ENCODE measurements at regions not wholly inside any gene's neighbourhood (a gene's known extent, or its start where the extent isn't known, plus 50 kb on each side); places are given as distances from the start of the nearest gene placed in this dataset.
"Not testable (repeated sequence)": the region's sequence is repeated elsewhere in the genome, so short reads cannot be mapped to it uniquely, and the experiment has no call there.

DNA sequence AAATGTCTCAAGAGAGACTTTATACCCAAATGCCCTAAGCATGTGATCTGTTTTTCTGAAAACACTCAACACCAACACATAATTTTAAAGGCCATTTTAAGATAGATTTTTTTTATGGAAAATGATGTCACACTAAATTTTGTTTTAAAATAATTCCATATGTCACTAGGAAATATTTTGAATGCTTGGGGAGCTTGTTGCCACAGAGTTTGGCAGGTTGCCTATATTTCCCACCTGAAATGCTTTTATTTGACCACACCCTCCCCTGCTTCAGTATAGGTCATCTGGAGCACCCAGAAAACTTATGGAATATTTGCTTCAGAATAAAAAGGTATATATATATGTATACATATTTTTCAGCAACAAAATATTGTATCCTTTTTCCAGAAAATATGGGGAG is 180.0 kb upstream of the ANK3 start:
- no peak for DNase-seq (ENCODE audit: low read depth)

DNA sequence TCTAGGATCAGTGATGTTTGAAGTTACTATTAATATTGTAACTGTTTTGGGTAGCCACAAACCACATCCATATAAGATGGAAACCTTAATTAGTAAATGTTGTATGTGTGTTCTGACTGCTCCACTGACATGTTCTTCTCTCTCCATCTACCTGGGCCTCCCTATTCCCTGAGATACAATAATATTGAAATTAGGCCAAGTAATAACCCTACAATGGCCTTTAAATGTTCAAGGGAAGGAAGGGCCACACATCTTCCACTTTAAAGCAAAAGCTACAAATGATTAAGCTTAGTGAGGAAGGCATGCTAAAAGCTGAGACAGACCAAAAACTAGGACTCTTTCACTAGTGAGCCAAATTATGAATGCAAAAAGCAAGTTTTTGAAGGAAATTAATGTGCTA is 176.4 kb upstream of the ANK3 start:
- no peak for DNase-seq (ENCODE audit: low read depth)

DNA sequence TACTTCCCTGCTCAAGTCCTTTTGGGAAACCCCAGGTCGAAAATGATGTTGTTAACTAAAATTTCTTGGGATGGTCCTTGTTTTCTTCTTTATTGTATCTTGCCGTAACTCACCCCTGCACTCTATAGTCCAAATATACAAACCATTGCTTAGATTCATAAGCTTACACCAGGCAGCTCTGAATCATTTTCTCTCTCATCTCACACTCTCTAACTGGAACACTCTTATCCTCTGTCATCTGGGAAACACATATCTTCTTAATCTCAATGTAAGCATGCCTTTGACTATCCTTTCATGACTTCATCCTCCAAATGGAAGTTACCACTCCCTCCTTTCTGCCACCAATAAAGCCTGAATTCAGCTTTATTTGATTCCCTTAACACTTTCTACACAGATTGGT is 175.8 kb upstream of the ANK3 start:
- DNase-seq (ENCODE audit: low read depth), result no peak

DNA sequence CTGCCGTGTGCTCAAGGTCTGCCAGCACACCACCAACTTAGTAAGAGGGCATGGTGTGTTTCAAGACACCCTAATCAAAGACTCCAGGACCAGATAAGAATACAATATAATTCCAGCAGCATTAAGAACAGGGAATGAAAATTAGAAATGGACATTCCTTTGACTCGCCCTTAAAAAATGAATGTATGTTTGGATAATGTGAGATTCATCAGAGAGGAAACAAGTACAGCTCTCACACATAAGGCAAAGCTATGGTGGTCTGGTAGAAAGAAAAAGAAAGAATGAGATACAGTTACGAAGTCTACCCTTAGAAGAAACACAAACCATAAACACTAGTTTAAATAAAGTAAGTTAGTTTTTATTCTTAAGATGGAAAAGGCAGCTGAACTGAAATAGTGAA is 174.8 kb upstream of the ANK3 start:
- DNase-seq (ENCODE audit: low read depth), result no peak

DNA sequence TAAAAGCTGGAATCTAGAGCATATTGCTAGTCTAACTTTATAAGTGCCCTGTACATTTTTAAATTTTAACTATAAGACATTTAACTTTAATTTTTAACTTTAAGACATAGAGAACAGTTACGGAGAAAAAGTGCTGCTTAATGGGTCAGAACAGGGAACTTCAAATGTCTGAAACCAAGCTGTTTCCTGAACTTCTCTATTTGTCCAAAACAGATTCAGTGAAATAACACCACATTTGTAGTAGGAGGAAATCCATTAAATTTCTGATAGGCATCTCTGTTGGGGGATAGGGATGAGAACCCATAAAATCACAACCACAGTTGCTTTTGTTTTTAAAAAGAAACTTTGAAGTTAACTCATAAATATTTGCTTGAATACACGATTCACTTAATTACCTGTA is 170.8 kb upstream of the ANK3 start:
- no peak for DNase-seq (ENCODE audit: low read depth)

DNA sequence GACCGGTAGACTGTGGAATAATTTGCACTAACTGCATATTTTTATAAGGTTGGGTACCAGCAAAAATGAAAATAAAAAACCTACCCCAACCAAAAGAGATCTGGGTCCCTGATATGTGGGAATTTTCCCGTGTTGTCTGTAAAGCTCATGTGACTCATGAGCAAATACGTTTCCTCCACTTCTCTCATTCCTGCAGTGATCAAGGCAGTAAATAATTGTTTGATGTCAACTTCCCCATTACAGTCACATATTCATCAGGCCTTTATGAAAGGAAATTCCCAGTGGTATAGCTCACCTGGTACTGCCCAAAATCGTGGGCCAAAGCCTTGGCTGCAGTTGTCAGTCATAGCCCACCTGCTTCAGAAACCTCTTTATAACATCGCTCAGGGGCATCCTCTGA is 166.0 kb upstream of the ANK3 start:
- DNase-seq (ENCODE audit: low read depth), result no peak

GRCh38 chr10:60549686-60550085 is 160.0 kb upstream of the ANK3 start:
- DNase-seq (ENCODE audit: low read depth), result no peak

- DNase-seq (ENCODE audit: low read depth), result no peak
Observed at GRCh38 chr10:60542657-60543056, 153.0 kb upstream of the ANK3 start.

DNA sequence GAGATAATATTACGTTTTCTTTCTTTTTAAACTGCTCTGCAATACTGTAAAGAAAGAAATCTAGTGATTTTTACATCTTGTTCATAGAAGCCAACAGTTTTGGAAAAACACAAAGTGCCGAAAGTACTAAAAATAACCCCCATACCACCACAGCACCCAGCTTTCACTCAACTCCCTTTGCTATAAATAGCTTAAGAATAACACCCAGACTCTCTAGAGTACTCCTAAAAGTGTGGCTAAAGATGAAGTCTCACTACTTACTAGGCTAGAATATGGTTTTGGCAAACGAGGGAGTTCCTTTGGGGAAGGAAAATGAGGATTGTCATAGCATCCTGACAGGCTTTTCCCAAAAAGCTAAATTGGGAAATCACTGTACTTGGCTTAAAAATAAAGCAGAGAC is 151.8 kb upstream of the ANK3 start:
- DNase-seq (ENCODE audit: low read depth), result no peak

DNA sequence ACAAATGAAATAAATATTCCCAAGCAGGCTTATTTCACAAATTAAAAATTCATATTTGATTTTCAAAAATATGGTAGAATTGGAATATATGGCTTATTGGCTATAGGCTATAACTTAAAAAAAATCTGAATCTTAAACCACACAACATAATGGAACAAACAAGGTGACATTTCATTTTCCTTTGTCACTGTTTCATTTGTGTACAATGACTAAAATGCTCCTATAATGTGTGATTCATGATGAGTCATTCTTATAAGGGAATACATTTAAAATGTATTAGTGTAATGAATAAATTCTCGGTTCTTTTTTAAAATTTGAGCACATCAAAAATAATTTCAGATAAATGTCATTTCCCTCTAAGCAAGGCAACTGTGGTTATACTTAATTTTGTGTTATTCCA is 148.0 kb upstream of the ANK3 start:
- no peak for DNase-seq (ENCODE audit: low read depth)

DNA sequence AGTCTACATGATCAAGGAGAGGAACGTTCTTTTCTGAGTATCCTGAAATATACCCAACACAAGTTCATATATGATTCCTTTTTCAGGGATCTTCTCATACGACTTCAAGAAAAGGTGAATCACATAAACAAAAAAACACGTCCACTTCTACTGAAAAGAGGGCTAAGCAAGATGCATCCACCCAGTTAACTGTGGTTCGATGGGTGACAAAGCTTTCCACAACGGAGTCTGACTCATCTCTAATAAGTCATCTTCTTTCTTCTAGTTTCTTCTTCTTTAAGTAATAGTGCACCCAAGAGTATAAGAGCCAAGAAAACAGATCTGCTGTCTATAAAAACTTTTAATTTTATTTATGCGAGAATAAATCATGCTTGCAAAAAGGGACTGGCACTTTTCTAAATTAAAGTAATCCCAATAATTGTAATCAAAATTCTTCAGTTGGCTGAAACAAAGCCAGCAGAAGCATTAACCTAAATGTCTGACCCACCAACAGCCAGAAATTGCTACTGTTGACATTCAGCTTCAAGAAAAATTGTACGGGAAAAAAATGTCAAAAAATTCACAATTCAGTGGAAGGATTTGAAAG is 146.9 kb upstream of the ANK3 start:
- peak; percentile 2 for DNase-seq (ENCODE audit: low read depth)

- DNase-seq (ENCODE audit: low read depth), result no peak
Observed at GRCh38 chr10:60535427-60535826, 145.8 kb upstream of the ANK3 start.

DNA sequence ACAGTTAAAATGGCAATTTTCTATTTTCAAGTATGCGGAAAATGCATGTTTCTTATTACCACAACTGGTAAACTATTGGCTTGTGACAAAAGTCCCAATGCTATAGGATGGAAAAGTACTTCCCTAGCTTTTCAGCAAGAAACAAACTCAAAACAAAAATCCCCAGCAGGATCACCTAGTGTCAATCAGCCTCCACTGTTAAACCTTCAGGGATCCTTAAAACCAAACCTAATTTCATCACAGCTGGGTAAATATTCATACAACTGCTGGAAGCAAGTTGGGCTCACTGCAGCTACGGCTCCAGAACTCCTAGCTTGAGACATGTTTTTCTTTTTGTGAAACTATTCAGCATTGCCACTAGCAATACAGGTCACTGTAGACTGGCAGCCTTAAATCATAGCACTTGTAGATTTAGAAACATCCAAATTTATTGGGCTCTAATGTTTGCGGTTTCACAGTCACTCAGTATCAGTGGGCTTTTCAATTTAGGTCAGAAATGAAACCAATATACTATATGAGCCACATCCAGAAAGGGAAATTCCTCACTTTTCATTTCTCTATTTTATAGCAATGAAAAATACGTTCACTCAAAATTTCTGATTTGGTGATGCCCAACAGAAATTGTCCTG is 145.2 kb upstream of the ANK3 start:
- no peak for DNase-seq (ENCODE audit: low read depth)

DNA sequence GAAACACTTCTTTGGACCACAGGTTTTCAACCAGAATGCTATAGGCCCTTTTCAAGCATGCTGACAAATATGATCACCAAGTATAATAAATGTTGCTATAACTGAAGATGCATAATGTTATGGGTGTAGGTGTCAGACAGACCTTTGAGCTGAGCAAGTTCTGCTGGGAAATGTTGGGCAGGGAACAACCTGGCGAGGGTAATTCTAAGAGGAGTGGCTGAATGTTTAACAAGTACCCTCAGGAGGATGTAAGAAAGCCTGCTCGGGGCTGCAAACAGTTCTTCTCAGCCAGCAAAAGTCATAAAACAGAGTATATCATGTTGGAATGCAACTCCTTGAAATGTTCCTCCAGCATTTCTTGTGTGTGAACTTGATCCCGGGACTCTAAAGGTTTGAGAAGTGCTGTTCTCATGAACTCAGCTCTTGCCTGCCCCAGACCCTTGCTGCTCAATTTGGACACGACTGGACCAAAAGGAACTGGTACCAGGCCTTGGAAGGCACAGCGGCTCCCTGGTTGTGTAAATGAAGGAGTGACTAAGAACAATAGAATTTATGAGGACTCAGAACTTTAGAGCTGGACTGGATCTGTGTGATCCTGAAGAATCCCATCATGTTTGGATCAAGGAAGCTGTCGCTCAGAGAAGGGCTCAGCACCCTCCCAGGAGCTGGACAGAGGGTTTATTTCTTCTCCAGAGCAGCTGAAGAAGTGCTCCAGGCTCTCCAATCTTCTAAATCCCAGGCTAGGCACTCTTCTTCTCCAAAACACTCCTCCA is 143.2 kb upstream of the ANK3 start:
- no peak for DNase-seq (ENCODE audit: low read depth)

DNA sequence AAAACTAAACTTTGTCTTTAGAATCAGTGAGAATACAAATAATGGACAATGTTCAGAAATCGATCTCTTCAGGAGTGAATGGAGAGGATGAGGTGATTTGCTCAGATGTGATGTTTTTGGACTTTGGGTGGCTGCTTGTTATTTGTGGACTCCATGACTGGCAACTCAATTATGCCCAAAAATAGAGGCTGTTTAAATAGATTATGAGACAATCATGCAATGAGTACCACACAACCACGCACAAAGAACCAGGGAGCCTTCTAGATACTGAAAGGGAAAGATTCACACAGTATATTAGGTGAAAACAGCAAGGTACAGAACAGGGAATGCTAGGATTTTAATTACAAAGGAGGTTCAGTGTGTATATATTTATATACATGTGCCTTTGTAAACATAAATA is 141.3 kb upstream of the ANK3 start:
- no peak for DNase-seq (ENCODE audit: low read depth)

GRCh38 chr10:60527676-60528075 is 138.0 kb upstream of the ANK3 start:
- no peak for DNase-seq (ENCODE audit: low read depth)

- no peak for DNase-seq (ENCODE audit: low read depth)
Observed at GRCh38 chr10:60525716-60526585, 136.3 kb upstream of the ANK3 start.

DNA sequence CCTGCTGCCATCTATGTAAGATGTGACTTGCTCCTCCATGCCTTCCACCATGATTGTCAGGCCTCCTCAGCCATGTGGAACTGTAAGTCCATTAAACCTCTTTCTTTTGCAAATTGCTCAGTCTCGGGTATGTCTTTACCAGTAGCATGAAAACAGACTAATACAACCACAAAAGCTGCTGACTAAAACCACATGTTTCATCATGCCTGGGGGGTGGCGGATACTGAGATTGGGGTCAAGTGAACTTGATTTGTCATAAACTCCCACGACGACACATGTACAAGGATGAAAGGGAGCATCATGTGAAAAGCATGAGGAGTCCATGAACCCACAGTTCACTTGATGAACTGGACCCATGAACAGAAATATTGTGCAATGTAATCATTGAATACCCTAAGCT is 134.9 kb upstream of the ANK3 start:
- peak; percentile 3 for DNase-seq (ENCODE audit: low read depth)

- DNase-seq (ENCODE audit: low read depth), result not testable (repeated sequence)
Observed at GRCh38 chr10:60523371-60523770, 133.7 kb upstream of the ANK3 start.

- DNase-seq (ENCODE audit: low read depth), result no peak
Observed at GRCh38 chr10:60522617-60523016, 132.9 kb upstream of the ANK3 start.

DNA sequence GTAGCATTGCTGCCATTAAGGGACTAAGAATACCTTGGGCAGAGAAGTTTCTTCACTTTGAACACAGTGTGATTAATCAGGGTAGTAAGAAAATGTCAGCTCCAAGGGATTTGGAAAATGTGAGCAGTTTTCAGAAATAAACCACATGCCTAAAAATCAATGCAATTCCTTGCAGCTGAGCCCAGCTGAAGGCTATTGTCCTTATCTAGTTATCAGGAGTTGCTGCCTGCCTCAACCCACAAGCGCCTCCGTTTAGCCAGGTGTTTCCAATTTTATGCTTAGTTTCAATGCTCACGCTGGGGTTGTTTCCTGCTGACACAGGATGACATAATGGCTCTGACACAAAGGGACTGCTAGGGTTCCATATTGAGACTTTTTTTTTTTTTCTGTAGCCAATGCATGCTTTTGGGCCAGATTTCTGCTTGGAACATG is 132.3 kb upstream of the ANK3 start:
- DNase-seq (ENCODE audit: low read depth), result no peak

GRCh38 chr10:60518745-60519144 is 129.1 kb upstream of the ANK3 start:
- no peak for DNase-seq (ENCODE audit: low read depth)

DNA sequence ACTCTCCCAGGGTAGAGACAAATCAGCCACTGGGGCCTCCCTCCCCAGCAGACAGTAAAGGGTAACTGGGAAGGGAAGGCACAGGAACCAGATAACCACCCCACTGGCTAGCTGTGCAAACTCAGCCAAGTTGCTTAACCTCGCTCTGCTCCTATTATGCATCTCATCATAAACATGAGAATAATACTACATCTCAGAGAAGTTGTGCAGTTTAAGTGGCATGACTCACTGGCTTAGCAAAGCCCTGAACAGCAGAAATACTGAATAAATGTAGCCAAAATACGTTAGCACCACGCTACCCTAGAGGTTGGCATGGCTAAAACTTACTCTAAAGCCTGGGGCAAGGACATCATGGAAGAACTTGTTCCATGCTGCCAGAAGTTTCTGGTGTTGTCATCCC is 128.1 kb upstream of the ANK3 start:
- DNase-seq (ENCODE audit: low read depth), result no peak

Measured in activated T-cell treated with anti-CD3 and anti-CD28 coated beads for 48 hours (primary cell).